Activated T-helper 17 cell treated with anti-CD3 and anti-CD28 coated beads, Interleukin-2, amount 50 U/mL, for 72 hours (primary cell): ENCODE measurements at regions not wholly inside any gene's neighbourhood (a gene's known extent, or its start where the extent isn't known, plus 50 kb on each side); places are given as distances from the start of the nearest gene placed in this dataset.

Experiments used
- ATAC-seq: fragments of 150-1000 bp; cut with Tn5 transposase; replicated peaks from 2 replicates; pipeline ENCODE4 v1.10.0; 2021; ENCODE audit warnings: mild to moderate bottlenecking, moderate library complexity
- H3K27ac Mint-ChIP-seq: one replicate; pipeline ENCODE4 v1.8.0; 2022; ENCODE audit warnings: mixed read lengths
- H3K27me3 Mint-ChIP-seq: one replicate; pipeline ENCODE4 v1.8.0; 2022; ENCODE audit warnings: mixed read lengths
- H3K36me3 Mint-ChIP-seq: one replicate; pipeline ENCODE4 v1.8.0; 2022; ENCODE audit warnings: low read depth, mild to moderate bottlenecking, mixed read lengths
- H3K4me1 Mint-ChIP-seq: one replicate; pipeline ENCODE4 v1.8.0; 2022; ENCODE audit warnings: mixed read lengths
- H3K4me3 Mint-ChIP-seq: one replicate; pipeline ENCODE4 v1.8.0; 2022; ENCODE audit warnings: mild to moderate bottlenecking, mixed read lengths
- H3K9me3 Mint-ChIP-seq: one replicate; pipeline ENCODE4 v1.8.0; 2022; ENCODE audit warnings: mixed read lengths

DNA sequence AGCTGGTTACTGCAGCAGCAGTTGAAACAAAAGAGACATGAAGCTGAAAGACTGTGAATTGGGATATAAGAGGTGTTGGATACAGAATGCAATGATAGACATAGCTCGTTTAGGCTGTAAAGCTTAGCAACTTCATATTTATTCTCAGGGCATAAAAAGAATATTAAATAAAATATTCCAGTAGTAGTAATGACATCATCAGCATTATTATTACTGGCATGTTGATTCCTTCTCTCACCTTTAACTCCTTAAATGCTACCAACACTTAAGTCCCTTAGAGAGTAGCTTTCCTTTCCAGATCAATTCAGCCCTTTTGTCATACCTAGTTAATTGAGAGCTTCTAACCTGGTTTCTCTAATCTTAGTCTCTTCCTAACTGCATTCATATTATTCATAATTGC is 81.4 kb upstream of the STXBP5 start:
- H3K27ac Mint-ChIP-seq: no peak overlapping the region
- ATAC-seq: no peak
- peaks cover 15% of the 10 kb centered on the region for H3K27me3 Mint-ChIP-seq
- H3K9me3 Mint-ChIP-seq: peaks cover 5% of the 10 kb centered on the region
- H3K36me3 Mint-ChIP-seq: no peaks in the 10 kb centered on the region
- no peaks in the 10 kb centered on the region for H3K4me1 Mint-ChIP-seq
- no peak overlapping the region for H3K4me3 Mint-ChIP-seq

DNA sequence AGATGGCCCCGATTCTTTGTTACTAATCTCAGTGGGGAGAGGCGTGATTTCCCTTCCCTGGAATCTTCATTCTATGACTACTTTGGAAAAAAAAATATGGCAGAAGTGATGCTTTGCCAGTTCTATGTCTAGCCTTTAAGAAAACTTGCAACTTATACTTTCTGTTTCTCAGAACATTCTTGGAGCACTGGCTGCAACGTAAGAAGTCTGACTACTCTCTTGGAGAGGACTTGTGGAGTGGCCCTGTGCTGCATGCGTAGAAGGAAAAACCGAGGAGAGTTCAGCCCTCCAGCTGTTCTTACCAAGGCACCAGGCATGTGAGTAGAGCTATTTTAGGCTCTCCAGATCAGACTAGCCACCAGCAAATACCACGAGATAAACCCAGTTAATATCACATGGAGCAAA is 77.6 kb upstream of the STXBP5 start:
- Mint-ChIP-seq H3K27ac (no peak overlapping the region), H3K4me3 (no peak overlapping the region), H3K36me3 (no peaks in the 10 kb centered on the region)

DNA sequence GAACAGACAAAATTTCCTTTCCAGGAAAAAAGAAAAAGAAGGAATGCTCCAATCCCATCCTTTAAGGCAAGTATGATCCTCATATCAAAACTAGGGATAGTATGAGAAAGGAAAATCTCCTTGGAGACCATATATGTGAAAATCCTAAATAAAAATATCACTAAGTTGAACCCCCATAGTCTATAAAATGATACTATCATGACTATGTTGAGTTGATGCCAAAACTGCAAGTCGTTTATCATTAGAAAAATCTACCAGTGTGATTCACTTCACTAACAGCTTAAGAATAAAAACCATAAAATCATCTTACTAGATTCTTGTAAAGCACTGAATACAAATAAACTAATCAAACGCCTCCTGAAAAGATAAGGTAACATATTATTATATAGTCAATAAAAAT is 76.6 kb upstream of the STXBP5 start:
- Mint-ChIP-seq H3K4me1 (no peaks in the 10 kb centered on the region), H3K36me3 (no peaks in the 10 kb centered on the region), H3K4me3 (no peak overlapping the region), H3K9me3 (no peaks in the 10 kb centered on the region), H3K27me3 (peaks cover 9% of the 10 kb centered on the region), H3K27ac (no peak overlapping the region)
- no peak for ATAC-seq

More for the DNA sequence above, 77.6 kb upstream of the STXBP5 start:
- ATAC-seq: no peak
- H3K9me3 Mint-ChIP-seq: no peaks in the 10 kb centered on the region
- H3K27me3 Mint-ChIP-seq: peaks cover 11% of the 10 kb centered on the region
- no peaks in the 10 kb centered on the region for H3K4me1 Mint-ChIP-seq

DNA sequence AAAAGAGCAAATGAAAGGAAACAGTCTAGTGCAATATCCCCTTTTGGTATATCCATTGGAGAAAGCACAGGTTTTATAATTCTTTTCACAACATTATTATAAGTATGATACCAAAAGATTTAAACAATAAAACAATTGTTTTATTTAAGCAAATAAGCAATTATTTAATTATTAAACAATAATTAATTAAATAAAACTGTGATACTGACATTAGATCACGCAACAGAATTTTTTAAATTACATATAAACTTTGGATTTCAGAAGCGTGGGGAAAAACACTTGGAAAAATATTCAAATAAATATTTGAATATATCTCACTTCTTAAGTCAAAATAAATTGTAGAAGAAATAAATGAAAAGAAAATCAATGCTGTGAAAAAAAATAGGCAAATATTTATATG is 76.2 kb upstream of the STXBP5 start:
- Mint-ChIP-seq H3K9me3 (no peaks in the 10 kb centered on the region), H3K27ac (no peak overlapping the region), H3K4me3 (no peak overlapping the region)

DNA sequence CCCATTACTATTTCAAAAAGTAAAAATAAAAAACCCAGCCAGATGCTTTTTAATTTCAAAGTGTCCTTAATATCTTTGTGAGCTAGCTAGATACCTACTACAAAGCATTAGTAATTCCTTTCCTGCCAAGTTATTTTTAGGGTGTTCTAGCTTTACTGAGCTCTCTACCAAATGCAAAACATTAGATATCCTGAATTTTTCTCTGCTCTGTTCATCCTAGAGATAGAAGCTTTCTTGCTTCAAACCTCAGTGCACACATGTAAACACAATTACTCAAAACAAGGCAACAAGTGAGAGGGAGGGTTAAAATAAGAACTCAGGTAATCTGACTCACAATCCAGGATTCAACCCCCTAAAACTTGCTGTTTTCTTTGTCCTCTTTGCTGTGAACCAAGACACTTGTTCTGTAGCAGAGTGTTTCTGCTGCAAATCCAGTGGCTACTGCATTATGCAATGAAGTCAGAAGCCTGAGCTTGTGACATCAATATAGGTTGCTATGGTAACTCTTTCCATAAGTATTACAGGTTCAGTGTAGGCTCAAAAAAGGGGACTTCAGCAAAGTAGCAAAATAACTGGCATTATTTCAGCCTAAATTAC is 72.6 kb upstream of the STXBP5 start:
- H3K9me3 Mint-ChIP-seq: no peaks in the 10 kb centered on the region
- no peak for ATAC-seq
- H3K4me1 Mint-ChIP-seq: no peaks in the 10 kb centered on the region
- H3K36me3 Mint-ChIP-seq: no peaks in the 10 kb centered on the region
- H3K27ac Mint-ChIP-seq: no peak overlapping the region
- H3K4me3 Mint-ChIP-seq: no peak overlapping the region
- peaks cover 6% of the 10 kb centered on the region for H3K27me3 Mint-ChIP-seq

More for the DNA sequence above, 76.2 kb upstream of the STXBP5 start:
- Mint-ChIP-seq H3K4me1 (no peaks in the 10 kb centered on the region), H3K27me3 (peaks cover 9% of the 10 kb centered on the region), H3K36me3 (no peaks in the 10 kb centered on the region)
- no peak for ATAC-seq

DNA sequence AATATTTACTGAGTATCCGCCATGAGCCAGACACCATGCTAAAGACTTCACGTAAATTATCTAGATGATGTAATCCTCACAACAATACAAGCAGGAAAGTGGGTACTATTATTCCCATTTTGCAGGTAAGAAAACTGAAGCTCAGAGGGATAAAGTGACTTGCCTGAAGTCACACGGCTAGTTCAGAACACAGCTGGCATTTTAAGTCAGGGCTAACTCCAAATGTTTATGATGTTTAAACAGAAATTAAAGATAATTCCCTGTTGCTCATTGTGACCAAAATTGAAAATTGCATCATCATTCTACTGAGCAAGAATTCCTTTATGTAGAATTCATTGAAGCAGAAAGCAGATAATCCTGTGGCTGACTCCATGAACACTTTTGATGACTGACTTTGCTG is 71.3 kb upstream of the STXBP5 start:
- Mint-ChIP-seq H3K4me1 (no peaks in the 10 kb centered on the region), H3K27ac (no peak overlapping the region), H3K9me3 (no peaks in the 10 kb centered on the region), H3K36me3 (no peaks in the 10 kb centered on the region), H3K27me3 (peaks cover 3% of the 10 kb centered on the region), H3K4me3 (no peak overlapping the region)
- no peak for ATAC-seq

DNA sequence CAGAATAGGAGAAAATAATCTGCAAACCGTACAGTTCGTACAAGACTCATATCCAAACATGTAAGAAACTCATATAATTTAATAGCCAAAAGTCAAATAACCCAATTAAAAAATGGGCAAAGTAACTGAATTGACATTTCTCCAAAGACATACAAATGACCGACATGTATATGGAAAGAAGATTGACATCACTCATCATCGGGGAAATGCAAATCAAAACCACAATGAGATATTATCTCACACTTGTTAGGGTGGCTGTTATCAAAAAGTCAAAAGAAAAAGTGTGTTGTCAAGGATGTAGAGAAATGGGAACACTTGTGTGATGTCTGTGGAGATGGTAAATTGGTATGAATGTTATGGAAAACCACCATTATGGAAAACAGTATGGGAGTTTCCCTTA is 70.5 kb upstream of the STXBP5 start:
- Mint-ChIP-seq H3K9me3 (no peaks in the 10 kb centered on the region), H3K27me3 (peaks cover 3% of the 10 kb centered on the region), H3K4me1 (no peaks in the 10 kb centered on the region), H3K4me3 (no peak overlapping the region), H3K27ac (no peak overlapping the region), H3K36me3 (no peaks in the 10 kb centered on the region)
- ATAC-seq: no peak

DNA sequence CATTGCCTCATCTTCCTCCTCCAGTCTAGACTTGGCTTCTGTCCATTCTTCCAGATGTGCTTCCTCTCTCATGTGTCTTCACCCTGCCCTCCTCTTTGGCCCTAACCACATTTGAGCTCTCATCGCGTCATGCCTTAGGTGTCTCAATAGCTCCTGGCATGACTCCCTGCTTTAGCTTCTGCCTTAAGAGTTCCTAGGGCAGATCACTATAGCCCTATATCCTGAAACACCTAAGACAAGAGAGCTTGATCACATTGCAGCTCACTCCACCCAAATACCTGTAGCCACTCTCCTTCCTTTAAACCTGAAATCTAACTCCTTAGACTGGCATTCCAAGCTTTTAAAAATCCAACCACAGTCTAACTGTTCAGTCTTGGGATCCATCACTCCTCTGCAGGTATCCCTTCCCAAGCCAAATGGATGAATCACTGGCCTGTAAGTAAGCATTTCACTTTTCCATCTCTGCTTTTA is 69.0 kb upstream of the STXBP5 start:
- ATAC-seq: no peak
- Mint-ChIP-seq H3K36me3 (no peaks in the 10 kb centered on the region), H3K27me3 (peaks cover 3% of the 10 kb centered on the region), H3K27ac (no peak overlapping the region), H3K4me3 (no peak overlapping the region), H3K9me3 (no peaks in the 10 kb centered on the region), H3K4me1 (no peaks in the 10 kb centered on the region)

DNA sequence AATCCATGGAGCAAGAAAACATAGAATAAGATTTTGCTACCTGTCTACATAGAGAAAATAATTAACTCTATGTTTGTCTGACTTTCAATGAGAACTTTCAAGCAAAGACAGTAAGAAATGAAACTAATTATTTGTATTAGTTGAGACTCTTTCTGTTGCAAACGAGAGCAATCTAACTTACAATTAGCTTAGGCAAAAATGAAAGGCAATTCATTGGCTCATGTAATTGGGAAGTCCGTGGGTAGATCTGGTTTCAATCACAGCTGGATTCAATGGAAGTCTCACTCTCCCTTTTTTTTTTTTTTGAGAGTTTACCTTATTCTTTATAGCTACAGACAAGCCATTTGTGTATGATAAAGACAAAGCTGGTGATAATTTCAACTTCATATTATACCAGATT is 68.2 kb upstream of the STXBP5 start:
- Mint-ChIP-seq H3K4me1 (no peaks in the 10 kb centered on the region), H3K36me3 (no peaks in the 10 kb centered on the region), H3K4me3 (no peak overlapping the region), H3K27ac (no peak overlapping the region), H3K9me3 (no peaks in the 10 kb centered on the region), H3K27me3 (peaks cover 3% of the 10 kb centered on the region)
- no peak for ATAC-seq

DNA sequence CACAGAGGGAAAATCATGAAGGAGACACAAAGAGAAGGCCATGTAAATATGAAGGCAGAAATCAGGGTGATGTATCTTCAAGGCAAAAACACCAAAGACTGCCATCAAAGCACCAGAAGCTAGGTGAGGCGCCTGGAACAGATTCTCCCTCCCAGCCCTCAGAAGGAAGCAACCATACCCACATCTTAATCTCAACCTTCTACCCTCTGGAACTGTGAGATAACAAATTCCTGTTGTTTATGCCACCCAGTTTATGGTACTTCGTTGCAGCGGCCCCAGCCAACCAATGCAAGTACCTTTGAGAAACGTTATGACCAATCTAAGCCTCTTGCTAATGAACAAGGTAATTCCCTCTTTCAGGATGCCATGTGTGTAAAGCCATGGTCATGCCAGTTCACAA is 66.2 kb upstream of the STXBP5 start:
- no peaks in the 10 kb centered on the region for H3K36me3 Mint-ChIP-seq
- no peak for ATAC-seq
- no peaks in the 10 kb centered on the region for H3K4me1 Mint-ChIP-seq
- H3K27ac Mint-ChIP-seq: no peak overlapping the region
- H3K27me3 Mint-ChIP-seq: peaks cover 3% of the 10 kb centered on the region
- H3K9me3 Mint-ChIP-seq: no peaks in the 10 kb centered on the region
- no peak overlapping the region for H3K4me3 Mint-ChIP-seq

DNA sequence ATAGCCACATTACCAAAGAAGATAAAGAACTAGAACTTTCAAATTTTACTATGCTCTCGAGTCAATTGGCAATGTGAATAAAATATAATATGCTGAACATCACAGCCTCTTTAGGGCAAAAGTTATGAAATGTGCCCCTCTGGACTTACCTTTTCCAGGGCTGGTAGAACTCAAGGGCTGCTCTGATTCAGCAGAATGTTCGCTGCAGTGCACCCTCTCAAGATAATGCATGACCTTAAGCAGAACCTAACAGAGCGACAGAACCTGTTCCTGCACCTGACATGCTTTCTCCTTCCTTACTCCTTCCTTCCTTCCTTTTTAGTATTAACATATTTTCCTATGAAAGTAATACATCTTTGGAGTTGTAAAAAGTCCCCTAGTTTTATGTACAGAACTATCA is 65.4 kb upstream of the STXBP5 start:
- Mint-ChIP-seq H3K4me3 (no peak overlapping the region), H3K4me1 (no peaks in the 10 kb centered on the region), H3K9me3 (no peaks in the 10 kb centered on the region), H3K27ac (no peak overlapping the region), H3K36me3 (no peaks in the 10 kb centered on the region), H3K27me3 (peaks cover 3% of the 10 kb centered on the region)
- ATAC-seq: no peak

DNA sequence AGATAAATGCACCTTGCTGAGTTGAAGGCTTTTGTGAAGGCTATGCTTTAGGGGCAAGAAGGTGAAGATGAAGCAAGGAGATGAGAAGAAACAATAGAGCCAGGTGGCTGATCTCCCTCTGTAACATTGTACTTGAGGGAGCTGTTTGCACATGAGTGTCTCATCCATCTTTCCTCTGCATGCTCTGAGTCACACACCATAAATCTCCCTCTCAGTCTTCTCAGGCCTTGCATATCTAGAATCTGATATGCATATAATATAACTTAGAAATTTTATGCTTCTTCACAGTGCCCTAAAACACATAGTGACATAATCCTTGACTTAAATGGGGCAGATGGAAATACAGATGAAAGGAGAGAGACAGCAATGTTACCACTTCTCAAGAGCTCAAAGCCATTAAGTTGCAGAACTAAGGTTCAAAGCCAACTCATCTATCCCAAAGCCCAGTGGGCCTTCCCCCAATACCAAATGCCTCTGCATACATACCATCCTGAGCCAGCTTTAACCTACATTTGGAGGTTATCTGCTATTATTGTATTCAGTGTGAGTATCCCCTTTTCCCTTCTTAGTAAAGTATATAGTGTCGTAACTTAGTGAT is 62.4 kb upstream of the STXBP5 start:
- no peaks in the 10 kb centered on the region for H3K4me1 Mint-ChIP-seq
- H3K36me3 Mint-ChIP-seq: no peaks in the 10 kb centered on the region
- H3K4me3 Mint-ChIP-seq: no peak overlapping the region
- H3K27ac Mint-ChIP-seq: no peak overlapping the region
- no peaks in the 10 kb centered on the region for H3K9me3 Mint-ChIP-seq
- no peak for ATAC-seq
- H3K27me3 Mint-ChIP-seq: no peaks in the 10 kb centered on the region

DNA sequence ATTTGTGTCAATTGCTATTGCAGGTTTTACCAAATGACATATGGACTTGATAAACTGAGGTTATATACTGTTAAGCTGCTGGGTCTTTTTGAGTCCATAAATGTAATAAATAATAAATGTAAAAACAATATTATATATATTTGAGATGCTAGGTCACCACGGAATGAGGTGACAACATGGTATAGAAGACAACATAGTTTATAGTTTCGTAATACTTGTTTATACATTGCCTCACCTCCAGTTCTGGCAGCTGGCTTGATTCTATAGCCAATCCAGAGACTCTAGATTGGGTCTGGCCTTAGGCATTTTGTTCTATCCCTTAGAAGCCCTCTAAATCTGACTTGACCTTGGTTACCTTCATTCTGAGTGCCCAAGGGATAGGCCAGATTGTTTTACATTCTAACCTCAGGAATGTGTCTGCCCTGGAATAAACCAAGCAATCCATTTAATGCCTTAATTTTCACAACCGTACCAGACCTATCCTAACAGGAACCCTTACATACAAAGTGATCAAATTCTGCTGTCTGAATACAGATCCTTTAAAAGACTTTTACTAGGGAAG is 61.5 kb upstream of the STXBP5 start:
- ATAC-seq: no peak
- Mint-ChIP-seq H3K36me3 (no peaks in the 10 kb centered on the region), H3K4me1 (no peaks in the 10 kb centered on the region), H3K9me3 (no peaks in the 10 kb centered on the region), H3K4me3 (no peak overlapping the region), H3K27me3 (no peaks in the 10 kb centered on the region), H3K27ac (no peak overlapping the region)

DNA sequence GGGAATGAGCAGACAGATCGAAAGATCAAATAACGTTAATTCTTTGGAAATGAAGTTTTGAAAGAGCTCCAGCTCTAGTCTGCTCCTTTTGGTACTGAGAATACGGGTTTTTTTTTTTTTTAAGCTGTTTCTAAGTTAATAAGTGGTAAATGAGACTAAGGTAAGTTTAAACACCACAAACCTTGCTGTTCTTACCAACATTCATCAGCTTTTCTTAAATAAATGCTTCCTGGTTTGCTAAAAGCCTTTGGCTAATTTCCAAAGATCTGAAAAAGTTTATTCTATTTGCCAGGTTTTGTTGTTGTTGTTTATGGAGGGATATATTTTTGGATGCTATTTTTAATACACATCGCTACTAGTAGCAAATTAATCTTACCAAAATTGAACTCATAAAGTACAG is 55.1 kb upstream of the STXBP5 start:
- Mint-ChIP-seq H3K4me1 (no peaks in the 10 kb centered on the region), H3K9me3 (no peaks in the 10 kb centered on the region), H3K36me3 (no peaks in the 10 kb centered on the region), H3K27ac (no peak overlapping the region), H3K4me3 (no peak overlapping the region), H3K27me3 (no peaks in the 10 kb centered on the region)
- ATAC-seq: no peak

DNA sequence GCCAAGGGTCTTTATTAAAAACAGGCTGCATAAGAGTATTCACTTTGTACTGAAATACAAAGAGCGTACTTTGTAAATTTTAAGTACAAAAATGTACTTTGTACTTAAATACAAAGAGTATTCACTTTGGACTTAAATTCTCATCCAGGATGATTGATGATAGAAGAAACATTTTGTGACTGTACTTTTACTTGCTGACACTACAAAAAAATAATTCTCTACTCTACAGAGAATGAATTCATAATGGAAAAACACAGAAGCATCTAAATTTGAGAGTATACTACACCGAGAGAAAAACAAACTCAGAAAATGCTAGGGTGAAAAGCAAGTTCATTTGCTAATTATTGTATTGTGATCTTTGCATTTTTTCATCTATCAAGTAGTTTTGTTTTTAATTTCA is 54.4 kb upstream of the STXBP5 start:
- H3K9me3 Mint-ChIP-seq: no peaks in the 10 kb centered on the region
- no peak for ATAC-seq
- H3K4me1 Mint-ChIP-seq: no peaks in the 10 kb centered on the region
- H3K36me3 Mint-ChIP-seq: no peaks in the 10 kb centered on the region
- H3K4me3 Mint-ChIP-seq: no peak overlapping the region
- no peak overlapping the region for H3K27ac Mint-ChIP-seq
- no peaks in the 10 kb centered on the region for H3K27me3 Mint-ChIP-seq
